IMR-90 (cell line): ENCODE measurements at regions not wholly inside any gene's neighbourhood (a gene's known extent, or its start where the extent isn't known, plus 50 kb on each side); places are given as distances from the start of the nearest gene placed in this dataset.

Experiments used
- ATAC-seq: fragments of 200-7000 bp; cut with Tn5 transposase; 2 replicates; pipeline ENCODE4 v1.9.1; 2020; ENCODE audit warnings: low read depth, mild to moderate bottlenecking, moderate library complexity
- BruUV-seq: library from RNA; stranded (reverse); fragments of 400-500 nt; replicated peaks from 2 replicates; lab custom pipeline; 2021; lab: Mats Ljungman, UMichigan
- CTCF ChIA-PET: fragments of 300-600 bp; formaldehyde crosslinking; extraction: SDS; loops from one replicate; lab custom pipeline; 2021; ENCODE audit warnings: antibody characterized with exemption; lab: Yijun Ruan, JAX
- POLR2A ChIA-PET: fragments of 300-600 bp; sonication (Branson Sonifier 250); formaldehyde crosslinking; loops from one replicate; lab custom pipeline; 2022; ENCODE audit warnings: antibody characterized with exemption; ENCODE audit not compliant: unreplicated experiment; lab: Charles Lee
- DNase-seq: peaks from one replicate; pipeline ENCODE4 v3.0.0; 2013
- H2AFZ ChIP-seq: replicated peaks from 2 replicates; pipeline ENCODE3; 2013; ENCODE audit warnings: low read length, mild to moderate bottlenecking; ENCODE audit not compliant: poor library complexity
- H2AK5ac ChIP-seq: 2 replicates; pipeline ENCODE4 v1.6.1; 2013; ENCODE audit warnings: low read depth, low read length, inconsistent platforms
- H2AK9ac ChIP-seq: replicated peaks from 2 replicates; pipeline ENCODE3; 2013; ENCODE audit warnings: mild to moderate bottlenecking, low read depth, low read length, moderate library complexity; ENCODE audit not compliant: poor library complexity
- H2BK120ac ChIP-seq: 2 replicates; pipeline ENCODE4 v1.6.1; 2013; ENCODE audit warnings: low read depth, low read length, inconsistent platforms
- H2BK15ac ChIP-seq: 3 replicates; pipeline ENCODE4 v1.6.1; 2013; ENCODE audit warnings: low read depth, low read length, inconsistent platforms
- H2BK20ac ChIP-seq: 2 replicates; pipeline ENCODE4 v1.6.1; 2013; ENCODE audit warnings: low read depth, mild to moderate bottlenecking, inconsistent platforms, low read length, moderate library complexity
- H2BK5ac ChIP-seq: 2 replicates; pipeline ENCODE4 v1.6.1; 2013; ENCODE audit warnings: mild to moderate bottlenecking, low read depth, low read length, inconsistent platforms; ENCODE audit not compliant: poor library complexity, severe bottlenecking
- H3K14ac ChIP-seq: replicated peaks from 2 replicates; pipeline ENCODE4 v1.6.1; 2013; ENCODE audit warnings: low read depth, low read length, inconsistent platforms
- H3K18ac ChIP-seq: 2 replicates; pipeline ENCODE4 v1.6.1; 2013; ENCODE audit warnings: low read depth, low read length, control low read depth
- H3K23ac ChIP-seq: 2 replicates; pipeline ENCODE4 v1.6.1; 2013; ENCODE audit warnings: low read depth, low read length, inconsistent platforms
- H3K27ac ChIP-seq: 2 replicates; pipeline ENCODE4 v1.5.1; 2013; ENCODE audit warnings: mild to moderate bottlenecking, control low read depth, low read length; ENCODE audit not compliant: insufficient read depth
- H3K27me3 ChIP-seq: 2 replicates; pipeline ENCODE4 v1.6.1; 2013; ENCODE audit warnings: low read length; ENCODE audit not compliant: control insufficient read depth, insufficient read depth
- H3K36me3 ChIP-seq: 2 replicates; pipeline ENCODE4 v1.6.1; 2013; ENCODE audit warnings: low read length, mixed read lengths; ENCODE audit not compliant: control insufficient read depth, insufficient read depth
- H3K4ac ChIP-seq: 2 replicates; pipeline ENCODE4 v1.6.1; 2013; ENCODE audit warnings: low read depth, low read length, inconsistent platforms
- H3K4me1 ChIP-seq: 2 replicates; pipeline ENCODE4 v1.6.1; 2013; ENCODE audit warnings: low read length, mixed read lengths; ENCODE audit not compliant: control insufficient read depth, insufficient read depth
- H3K4me2 ChIP-seq: 2 replicates; pipeline ENCODE4 v1.6.1; 2013; ENCODE audit warnings: low read depth, mild to moderate bottlenecking, control low read depth, low read length, moderate library complexity
- H3K4me3 ChIP-seq: 2 replicates; pipeline ENCODE4 v1.5.1; 2013; ENCODE audit warnings: low read depth, mild to moderate bottlenecking, control low read depth, low read length, moderate library complexity; ENCODE audit not compliant: insufficient read depth
- H3K56ac ChIP-seq: 2 replicates; pipeline ENCODE4 v1.6.1; 2013; ENCODE audit warnings: low read length, inconsistent platforms; ENCODE audit not compliant: insufficient read depth; ENCODE audit errors: extremely low read depth
- H3K79me1 ChIP-seq, 2 experiments: 2 replicates each; pipeline ENCODE4 v1.6.1; 2013; ENCODE audit warnings: low read length in 2 of 2, inconsistent platforms in 1 of 2, low read depth in 1 of 2
- H3K9ac ChIP-seq: 2 replicates; pipeline ENCODE4 v1.6.1; 2013; ENCODE audit warnings: low read depth, low read length, control low read depth
- H3K9me1 ChIP-seq: 2 replicates; pipeline ENCODE4 v1.6.1; 2013; ENCODE audit warnings: low read length, inconsistent platforms; ENCODE audit not compliant: insufficient read depth
- H3K9me3 ChIP-seq: 2 replicates; pipeline ENCODE4 v1.6.1; 2013; ENCODE audit warnings: low read length; ENCODE audit not compliant: control insufficient read depth, insufficient read depth
- H4K20me1 ChIP-seq: 2 replicates; pipeline ENCODE4 v1.6.1; 2013; ENCODE audit warnings: low read length, inconsistent platforms; ENCODE audit not compliant: insufficient read depth
- H4K5ac ChIP-seq: 2 replicates; pipeline ENCODE4 v1.6.1; 2013; ENCODE audit warnings: mild to moderate bottlenecking, low read depth, low read length, control low read depth
- H4K8ac ChIP-seq, 2 experiments: 2 replicates each; pipeline ENCODE4 v1.6.1; 2013; ENCODE audit warnings: low read depth in 2 of 2, low read length in 2 of 2, control low read depth in 1 of 2, inconsistent platforms in 1 of 2
- H4K91ac ChIP-seq: 2 replicates; pipeline ENCODE4 v1.6.1; 2013; ENCODE audit warnings: low read depth, low read length, inconsistent platforms; ENCODE audit not compliant: insufficient read depth
- CEBPB ChIP-seq: IDR thresholded peaks from 2 replicates; pipeline ENCODE4 v1.6.1; 2012; ENCODE audit warnings: low read depth, low read length, improper control_type of control experiment
- MAFK ChIP-seq: IDR thresholded peaks from 2 replicates; pipeline ENCODE4 v1.6.1; 2012; ENCODE audit warnings: low read depth, low read length, improper control_type of control experiment
- MAZ ChIP-seq: IDR thresholded peaks from 2 replicates; pipeline ENCODE4 v1.6.1; 2012; ENCODE audit warnings: low read depth, mild to moderate bottlenecking, low read length, improper control_type of control experiment, moderate library complexity, borderline replicate concordance
- MXI1 ChIP-seq: IDR thresholded peaks from 2 replicates; pipeline ENCODE4 v1.6.1; 2012; ENCODE audit warnings: low read depth, mild to moderate bottlenecking, low read length, moderate library complexity, borderline replicate concordance
- NFE2L2 ChIP-seq: fragments of 150-350 bp; IDR thresholded peaks from 2 replicates; pipeline ENCODE4 v1.6.1; 2016; ENCODE audit warnings: low read depth, mild to moderate bottlenecking, low read length
- RCOR1 ChIP-seq: IDR thresholded peaks from 2 replicates; pipeline ENCODE4 v1.6.1; 2012; ENCODE audit warnings: mild to moderate bottlenecking, low read length, improper control_type of control experiment; ENCODE audit not compliant: insufficient replicate concordance
- SMC3 ChIP-seq: fragments of 150-350 bp; IDR thresholded peaks from 2 replicates; pipeline ENCODE4 v1.6.1; 2016; ENCODE audit warnings: low read depth, mild to moderate bottlenecking, antibody characterized with exemption, low read length, moderate library complexity
- WGBS, 2 experiments: methylation state at CpG; one replicate each; pipeline versions ENCODE4 v1.1.5 to v1.1.7; 2013; ENCODE audit warnings: missing lambda C conversion rate in 2 of 2; ENCODE audit not compliant: insufficient read length in 1 of 2; ENCODE audit errors: extremely low coverage in 2 of 2; 5-methylcytosine and 5-hydroxymethylcytosine counted together
- dilution Hi-C: fragments of 300-500 bp; cut with HindIII; formaldehyde crosslinking; loops from one replicate; pipeline ENCODE4 v1.14.3; 2018; ENCODE audit warnings: low sequenced_read_pairs; ENCODE audit not compliant: unreplicated experiment
- in situ Hi-C: fragments of 300-500 bp; cut with MboI; formaldehyde crosslinking; loops from 3 replicates; pipeline ENCODE4 v1.14.3; 2019; ENCODE audit warnings: low sequenced_read_pairs, inconsistent platforms, mixed read lengths
- intact Hi-C: fragments of 100-400 bp; cut with micrococcal nuclease; formaldehyde crosslinking; loops from 2 replicates; pipeline ENCODE4 v1.10.0; 2022
- TF ChIP-seq, protein P1 (sequence below): fragments of 150-350 bp; IDR thresholded peaks from 2 replicates; pipeline ENCODE4 v1.6.1; 2017; ENCODE audit warnings: mild to moderate bottlenecking, antibody characterized with exemption, low read length, low read depth
- TF ChIP-seq, protein P2 (sequence below): conservative IDR thresholded peaks from 2 replicates; pipeline ENCODE4 v1.5.1; 2012; ENCODE audit warnings: mild to moderate bottlenecking, low read depth, low read length, improper control_type of control experiment

DNA sequence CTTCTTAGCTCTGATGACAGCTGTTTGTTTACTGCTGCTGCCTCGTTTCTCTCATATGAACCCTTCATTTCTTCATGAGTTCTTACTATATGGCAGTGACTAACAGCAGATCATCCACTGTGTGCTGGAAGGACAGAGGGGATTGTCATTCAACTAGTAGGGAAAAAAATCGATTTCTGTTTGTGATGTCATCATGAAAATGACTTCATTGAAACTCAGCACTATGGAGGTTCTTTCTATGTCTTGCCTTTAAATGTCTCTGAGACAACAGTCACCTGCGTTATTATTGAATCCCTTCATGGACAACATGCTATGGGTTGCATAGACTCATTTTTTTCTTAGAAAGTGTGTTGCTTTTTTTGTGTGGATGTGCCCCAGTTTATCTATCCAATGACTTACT lies 394.4 kb downstream of the DOK5 start:
- H3K27me3 ChIP-seq = no peaks in the 10 kb centered on the region
- intact Hi-C loops (no loop called here), in situ Hi-C loops (no loop called here), dilution Hi-C loops (no loop called here)
- H3K27ac ChIP-seq = no peak overlapping the region
- no peaks in the 10 kb centered on the region for H3K36me3 ChIP-seq
- no peaks in the 10 kb centered on the region for H3K79me1 ChIP-seq
- no peak overlapping the region for H3K56ac ChIP-seq
- H4K8ac ChIP-seq = no peak overlapping the region
- H3K18ac ChIP-seq = no peak overlapping the region
- 0% methylated on average over 1 of the region's 3 CpGs; no CpG with 5 or more reads in 1 of the 2 experiments for WGBS, 2 experiments
- no TSS peak for BruUV-seq
- no peak overlapping the region for H3K4ac ChIP-seq
- no peak overlapping the region for H2AK9ac ChIP-seq
- H3K23ac ChIP-seq = no peak overlapping the region
- no peak overlapping the region for H3K9ac ChIP-seq
- H3K4me1 ChIP-seq = no peaks in the 10 kb centered on the region
- no peak overlapping the region for H2BK15ac ChIP-seq
- no peak overlapping the region for H2AK5ac ChIP-seq
- no peak overlapping the region for H4K91ac ChIP-seq
- no peak for TF ChIP-seq RCOR1
- TF ChIP-seq NFE2L2 = no peak
- TF ChIP-seq MXI1 = no peak
- TF ChIP-seq, protein P1, sequence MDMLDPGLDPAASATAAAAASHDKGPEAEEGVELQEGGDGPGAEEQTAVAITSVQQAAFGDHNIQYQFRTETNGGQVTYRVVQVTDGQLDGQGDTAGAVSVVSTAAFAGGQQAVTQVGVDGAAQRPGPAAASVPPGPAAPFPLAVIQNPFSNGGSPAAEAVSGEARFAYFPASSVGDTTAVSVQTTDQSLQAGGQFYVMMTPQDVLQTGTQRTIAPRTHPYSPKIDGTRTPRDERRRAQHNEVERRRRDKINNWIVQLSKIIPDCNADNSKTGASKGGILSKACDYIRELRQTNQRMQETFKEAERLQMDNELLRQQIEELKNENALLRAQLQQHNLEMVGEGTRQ = no peak
- no peak for TF ChIP-seq MAZ
- TF ChIP-seq MAFK = no peak
- TF ChIP-seq, protein P2, sequence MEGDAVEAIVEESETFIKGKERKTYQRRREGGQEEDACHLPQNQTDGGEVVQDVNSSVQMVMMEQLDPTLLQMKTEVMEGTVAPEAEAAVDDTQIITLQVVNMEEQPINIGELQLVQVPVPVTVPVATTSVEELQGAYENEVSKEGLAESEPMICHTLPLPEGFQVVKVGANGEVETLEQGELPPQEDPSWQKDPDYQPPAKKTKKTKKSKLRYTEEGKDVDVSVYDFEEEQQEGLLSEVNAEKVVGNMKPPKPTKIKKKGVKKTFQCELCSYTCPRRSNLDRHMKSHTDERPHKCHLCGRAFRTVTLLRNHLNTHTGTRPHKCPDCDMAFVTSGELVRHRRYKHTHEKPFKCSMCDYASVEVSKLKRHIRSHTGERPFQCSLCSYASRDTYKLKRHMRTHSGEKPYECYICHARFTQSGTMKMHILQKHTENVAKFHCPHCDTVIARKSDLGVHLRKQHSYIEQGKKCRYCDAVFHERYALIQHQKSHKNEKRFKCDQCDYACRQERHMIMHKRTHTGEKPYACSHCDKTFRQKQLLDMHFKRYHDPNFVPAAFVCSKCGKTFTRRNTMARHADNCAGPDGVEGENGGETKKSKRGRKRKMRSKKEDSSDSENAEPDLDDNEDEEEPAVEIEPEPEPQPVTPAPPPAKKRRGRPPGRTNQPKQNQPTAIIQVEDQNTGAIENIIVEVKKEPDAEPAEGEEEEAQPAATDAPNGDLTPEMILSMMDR = no peak
- no peak for TF ChIP-seq SMC3
- no peak for TF ChIP-seq CEBPB
- CTCF ChIA-PET = no interaction called here
- H3K9me3 ChIP-seq = peaks cover 2% of the 10 kb centered on the region; the same call in 1 of the 2 replicates
- H3K4me2 ChIP-seq = no peak overlapping the region
- H2BK120ac ChIP-seq = no peak overlapping the region
- no peak overlapping the region for H3K14ac ChIP-seq
- POLR2A ChIA-PET = no interaction called here
- no peak overlapping the region for H2BK5ac ChIP-seq
- no peaks in the 10 kb centered on the region for H4K20me1 ChIP-seq
- ATAC-seq (no peak), DNase-seq (no peak)
- no peak overlapping the region for H3K4me3 ChIP-seq
- no peaks in the 10 kb centered on the region for H3K9me1 ChIP-seq
- no peak overlapping the region for H2BK20ac ChIP-seq
- no peak overlapping the region for H4K5ac ChIP-seq
- no peak overlapping the region for H2AFZ ChIP-seq
